ENCODE measurements at regions not wholly inside any gene's neighbourhood (a gene's known extent, or its start where the extent isn't known, plus 50 kb on each side); places are given as distances from the start of the nearest gene placed in this dataset.
"Not testable (repeated sequence)": the region's sequence is repeated elsewhere in the genome, so short reads cannot be mapped to it uniquely, and the experiment has no call there.

DNA sequence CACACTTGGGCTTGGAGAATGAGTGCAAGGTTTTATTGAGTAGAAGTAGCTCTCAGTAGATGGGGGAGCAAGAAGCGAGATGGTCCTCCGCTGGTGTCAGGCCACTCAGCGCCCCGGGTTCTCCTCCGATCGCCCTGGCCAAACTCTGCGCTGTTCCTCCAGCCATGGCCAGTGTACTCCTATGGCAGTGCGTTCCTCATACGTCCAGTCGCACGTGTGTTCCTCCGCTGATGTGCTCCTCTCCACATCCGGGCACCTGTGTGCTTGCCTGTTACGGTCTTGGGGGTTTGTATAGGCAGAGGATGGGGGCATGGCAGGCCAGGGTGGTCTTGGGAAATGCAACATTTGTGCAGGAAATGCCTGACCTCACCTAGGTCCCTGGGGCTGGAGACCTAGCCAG is 1899.4 kb downstream of the PCDH9 start (continued):
- TF ChIP-seq, protein P1, sequence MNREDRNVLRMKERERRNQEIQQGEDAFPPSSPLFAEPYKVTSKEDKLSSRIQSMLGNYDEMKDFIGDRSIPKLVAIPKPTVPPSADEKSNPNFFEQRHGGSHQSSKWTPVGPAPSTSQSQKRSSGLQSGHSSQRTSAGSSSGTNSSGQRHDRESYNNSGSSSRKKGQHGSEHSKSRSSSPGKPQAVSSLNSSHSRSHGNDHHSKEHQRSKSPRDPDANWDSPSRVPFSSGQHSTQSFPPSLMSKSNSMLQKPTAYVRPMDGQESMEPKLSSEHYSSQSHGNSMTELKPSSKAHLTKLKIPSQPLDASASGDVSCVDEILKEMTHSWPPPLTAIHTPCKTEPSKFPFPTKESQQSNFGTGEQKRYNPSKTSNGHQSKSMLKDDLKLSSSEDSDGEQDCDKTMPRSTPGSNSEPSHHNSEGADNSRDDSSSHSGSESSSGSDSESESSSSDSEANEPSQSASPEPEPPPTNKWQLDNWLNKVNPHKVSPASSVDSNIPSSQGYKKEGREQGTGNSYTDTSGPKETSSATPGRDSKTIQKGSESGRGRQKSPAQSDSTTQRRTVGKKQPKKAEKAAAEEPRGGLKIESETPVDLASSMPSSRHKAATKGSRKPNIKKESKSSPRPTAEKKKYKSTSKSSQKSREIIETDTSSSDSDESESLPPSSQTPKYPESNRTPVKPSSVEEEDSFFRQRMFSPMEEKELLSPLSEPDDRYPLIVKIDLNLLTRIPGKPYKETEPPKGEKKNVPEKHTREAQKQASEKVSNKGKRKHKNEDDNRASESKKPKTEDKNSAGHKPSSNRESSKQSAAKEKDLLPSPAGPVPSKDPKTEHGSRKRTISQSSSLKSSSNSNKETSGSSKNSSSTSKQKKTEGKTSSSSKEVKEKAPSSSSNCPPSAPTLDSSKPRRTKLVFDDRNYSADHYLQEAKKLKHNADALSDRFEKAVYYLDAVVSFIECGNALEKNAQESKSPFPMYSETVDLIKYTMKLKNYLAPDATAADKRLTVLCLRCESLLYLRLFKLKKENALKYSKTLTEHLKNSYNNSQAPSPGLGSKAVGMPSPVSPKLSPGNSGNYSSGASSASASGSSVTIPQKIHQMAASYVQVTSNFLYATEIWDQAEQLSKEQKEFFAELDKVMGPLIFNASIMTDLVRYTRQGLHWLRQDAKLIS (CRISPR knock-in tag; IDR thresholded peaks at IDR 0.05; ENCODE audit: borderline replicate concordance): no peak
- TF ChIP-seq IRF2 (CRISPR knock-in tag; IDR thresholded peaks at IDR 0.05; ENCODE audit: borderline replicate concordance, low read depth): no peak

DNA sequence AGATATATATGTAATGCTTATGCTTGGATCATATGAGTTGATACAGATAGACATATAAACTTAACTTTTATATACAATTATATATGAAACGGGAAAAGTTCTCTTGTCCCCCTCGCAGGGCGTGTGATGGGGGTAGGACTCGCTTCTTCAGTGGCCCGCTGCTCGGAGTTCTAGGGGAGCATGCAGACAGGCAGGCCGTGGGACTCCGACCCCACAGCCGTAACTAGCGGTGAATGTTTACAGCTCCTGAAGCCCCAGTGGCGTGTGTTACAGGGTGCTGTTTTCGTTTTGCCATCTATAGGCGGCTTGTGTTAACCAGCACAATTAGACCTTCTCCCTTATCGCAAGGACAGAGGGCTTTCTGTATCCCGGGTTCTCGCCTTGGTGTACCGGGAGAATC is 1899.8 kb downstream of the PCDH9 start:
- no peaks in the 10 kb centered on the region for H3K4me1 Mint-ChIP-seq
- no peak overlapping the region for H3K27ac Mint-ChIP-seq
- H3K9me3 Mint-ChIP-seq: no peaks in the 10 kb centered on the region

DNA sequence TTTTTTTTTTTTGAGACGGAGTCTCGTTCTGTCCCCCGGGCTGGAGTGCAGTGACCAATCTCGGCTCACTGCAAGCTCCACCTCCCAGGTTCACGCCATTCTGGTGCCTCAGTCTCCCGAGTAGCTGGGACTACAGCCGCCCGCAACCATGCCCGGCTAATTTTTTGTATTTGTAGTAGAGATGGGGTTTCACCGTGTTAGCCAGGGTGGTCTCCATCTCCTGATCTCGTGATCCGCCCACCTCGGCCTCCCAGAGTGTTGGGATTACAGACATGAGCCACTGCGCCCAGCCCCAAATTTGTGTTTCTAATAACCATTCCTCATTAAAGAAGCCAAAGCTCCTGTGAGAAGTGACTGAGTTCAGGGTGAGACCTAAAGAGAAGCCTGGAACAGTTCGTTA is 1906.9 kb downstream of the PCDH9 start:
- H3K4me1 Mint-ChIP-seq; H3K27me3 Mint-ChIP-seq (ENCODE audit: low read depth); H3K27ac Mint-ChIP-seq; H3K9me3 Mint-ChIP-seq; H3K36me3 Mint-ChIP-seq; DNase-seq (ENCODE audit: low spot score); ATAC-seq; POLR2A ChIA-PET; H3K4me3 Mint-ChIP-seq: not testable (repeated sequence)
- CTCF ChIA-PET: interaction anchor here (0.7 kb wide), 2 partner anchors 52 to 277 kb away, joined by 5 read pairs; no protein-coding TSS in a partner anchor

More for the DNA sequence above, 1899.8 kb downstream of the PCDH9 start:
- ChIA-PET POLR2A (no interaction called here), CTCF (no interaction called here)
- TF ChIP-seq SOX15 (CRISPR knock-in tag; IDR thresholded peaks at IDR 0.05): no peak
- no peak for TF ChIP-seq RORB (CRISPR knock-in tag; IDR thresholded peaks at IDR 0.05)
- TF ChIP-seq JAZF1 (CRISPR knock-in tag; IDR thresholded peaks at IDR 0.05): no peak
- TF ChIP-seq ZNF416 (CRISPR knock-in tag; IDR thresholded peaks at IDR 0.05): no peak
- TF ChIP-seq ZBTB21 (CRISPR knock-in tag; IDR thresholded peaks at IDR 0.05; ENCODE audit: borderline replicate concordance): no peak
- TF ChIP-seq, protein P2, sequence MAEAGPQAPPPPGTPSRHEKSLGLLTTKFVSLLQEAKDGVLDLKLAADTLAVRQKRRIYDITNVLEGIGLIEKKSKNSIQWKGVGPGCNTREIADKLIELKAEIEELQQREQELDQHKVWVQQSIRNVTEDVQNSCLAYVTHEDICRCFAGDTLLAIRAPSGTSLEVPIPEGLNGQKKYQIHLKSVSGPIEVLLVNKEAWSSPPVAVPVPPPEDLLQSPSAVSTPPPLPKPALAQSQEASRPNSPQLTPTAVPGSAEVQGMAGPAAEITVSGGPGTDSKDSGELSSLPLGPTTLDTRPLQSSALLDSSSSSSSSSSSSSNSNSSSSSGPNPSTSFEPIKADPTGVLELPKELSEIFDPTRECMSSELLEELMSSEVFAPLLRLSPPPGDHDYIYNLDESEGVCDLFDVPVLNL (CRISPR knock-in tag; IDR thresholded peaks at IDR 0.05; ENCODE audit: borderline replicate concordance, low read depth): no peak
- no peak for TF ChIP-seq IRF2 (CRISPR knock-in tag; IDR thresholded peaks at IDR 0.05; ENCODE audit: borderline replicate concordance, low read depth)
- no peak for TF ChIP-seq ZNF138 (CRISPR knock-in tag; conservative IDR thresholded peaks at IDR 0.05)
- TF ChIP-seq, protein P3, sequence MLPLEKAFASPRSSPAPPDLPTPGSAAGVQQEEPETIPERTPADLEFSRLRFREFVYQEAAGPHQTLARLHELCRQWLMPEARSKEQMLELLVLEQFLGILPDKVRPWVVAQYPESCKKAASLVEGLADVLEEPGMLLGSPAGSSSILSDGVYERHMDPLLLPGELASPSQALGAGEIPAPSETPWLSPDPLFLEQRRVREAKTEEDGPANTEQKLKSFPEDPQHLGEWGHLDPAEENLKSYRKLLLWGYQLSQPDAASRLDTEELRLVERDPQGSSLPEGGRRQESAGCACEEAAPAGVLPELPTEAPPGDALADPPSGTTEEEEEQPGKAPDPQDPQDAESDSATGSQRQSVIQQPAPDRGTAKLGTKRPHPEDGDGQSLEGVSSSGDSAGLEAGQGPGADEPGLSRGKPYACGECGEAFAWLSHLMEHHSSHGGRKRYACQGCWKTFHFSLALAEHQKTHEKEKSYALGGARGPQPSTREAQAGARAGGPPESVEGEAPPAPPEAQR (CRISPR knock-in tag; IDR thresholded peaks at IDR 0.05): no peak
- TF ChIP-seq TEAD1 (CRISPR knock-in tag; IDR thresholded peaks at IDR 0.05): no peak
- TF ChIP-seq, protein P4, sequence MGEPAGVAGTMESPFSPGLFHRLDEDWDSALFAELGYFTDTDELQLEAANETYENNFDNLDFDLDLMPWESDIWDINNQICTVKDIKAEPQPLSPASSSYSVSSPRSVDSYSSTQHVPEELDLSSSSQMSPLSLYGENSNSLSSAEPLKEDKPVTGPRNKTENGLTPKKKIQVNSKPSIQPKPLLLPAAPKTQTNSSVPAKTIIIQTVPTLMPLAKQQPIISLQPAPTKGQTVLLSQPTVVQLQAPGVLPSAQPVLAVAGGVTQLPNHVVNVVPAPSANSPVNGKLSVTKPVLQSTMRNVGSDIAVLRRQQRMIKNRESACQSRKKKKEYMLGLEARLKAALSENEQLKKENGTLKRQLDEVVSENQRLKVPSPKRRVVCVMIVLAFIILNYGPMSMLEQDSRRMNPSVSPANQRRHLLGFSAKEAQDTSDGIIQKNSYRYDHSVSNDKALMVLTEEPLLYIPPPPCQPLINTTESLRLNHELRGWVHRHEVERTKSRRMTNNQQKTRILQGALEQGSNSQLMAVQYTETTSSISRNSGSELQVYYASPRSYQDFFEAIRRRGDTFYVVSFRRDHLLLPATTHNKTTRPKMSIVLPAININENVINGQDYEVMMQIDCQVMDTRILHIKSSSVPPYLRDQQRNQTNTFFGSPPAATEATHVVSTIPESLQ (CRISPR knock-in tag; IDR thresholded peaks at IDR 0.05): no peak
- TF ChIP-seq, protein P5, sequence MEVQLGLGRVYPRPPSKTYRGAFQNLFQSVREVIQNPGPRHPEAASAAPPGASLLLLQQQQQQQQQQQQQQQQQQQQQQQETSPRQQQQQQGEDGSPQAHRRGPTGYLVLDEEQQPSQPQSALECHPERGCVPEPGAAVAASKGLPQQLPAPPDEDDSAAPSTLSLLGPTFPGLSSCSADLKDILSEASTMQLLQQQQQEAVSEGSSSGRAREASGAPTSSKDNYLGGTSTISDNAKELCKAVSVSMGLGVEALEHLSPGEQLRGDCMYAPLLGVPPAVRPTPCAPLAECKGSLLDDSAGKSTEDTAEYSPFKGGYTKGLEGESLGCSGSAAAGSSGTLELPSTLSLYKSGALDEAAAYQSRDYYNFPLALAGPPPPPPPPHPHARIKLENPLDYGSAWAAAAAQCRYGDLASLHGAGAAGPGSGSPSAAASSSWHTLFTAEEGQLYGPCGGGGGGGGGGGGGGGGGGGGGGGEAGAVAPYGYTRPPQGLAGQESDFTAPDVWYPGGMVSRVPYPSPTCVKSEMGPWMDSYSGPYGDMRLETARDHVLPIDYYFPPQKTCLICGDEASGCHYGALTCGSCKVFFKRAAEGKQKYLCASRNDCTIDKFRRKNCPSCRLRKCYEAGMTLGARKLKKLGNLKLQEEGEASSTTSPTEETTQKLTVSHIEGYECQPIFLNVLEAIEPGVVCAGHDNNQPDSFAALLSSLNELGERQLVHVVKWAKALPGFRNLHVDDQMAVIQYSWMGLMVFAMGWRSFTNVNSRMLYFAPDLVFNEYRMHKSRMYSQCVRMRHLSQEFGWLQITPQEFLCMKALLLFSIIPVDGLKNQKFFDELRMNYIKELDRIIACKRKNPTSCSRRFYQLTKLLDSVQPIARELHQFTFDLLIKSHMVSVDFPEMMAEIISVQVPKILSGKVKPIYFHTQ (CRISPR knock-in tag; IDR thresholded peaks at IDR 0.05): no peak
- TF ChIP-seq PRRX2 (CRISPR knock-in tag; IDR thresholded peaks at IDR 0.05): no peak
- no peak for TF ChIP-seq TP53 (CRISPR knock-in tag; IDR thresholded peaks at IDR 0.05)
- TF ChIP-seq, protein P6, sequence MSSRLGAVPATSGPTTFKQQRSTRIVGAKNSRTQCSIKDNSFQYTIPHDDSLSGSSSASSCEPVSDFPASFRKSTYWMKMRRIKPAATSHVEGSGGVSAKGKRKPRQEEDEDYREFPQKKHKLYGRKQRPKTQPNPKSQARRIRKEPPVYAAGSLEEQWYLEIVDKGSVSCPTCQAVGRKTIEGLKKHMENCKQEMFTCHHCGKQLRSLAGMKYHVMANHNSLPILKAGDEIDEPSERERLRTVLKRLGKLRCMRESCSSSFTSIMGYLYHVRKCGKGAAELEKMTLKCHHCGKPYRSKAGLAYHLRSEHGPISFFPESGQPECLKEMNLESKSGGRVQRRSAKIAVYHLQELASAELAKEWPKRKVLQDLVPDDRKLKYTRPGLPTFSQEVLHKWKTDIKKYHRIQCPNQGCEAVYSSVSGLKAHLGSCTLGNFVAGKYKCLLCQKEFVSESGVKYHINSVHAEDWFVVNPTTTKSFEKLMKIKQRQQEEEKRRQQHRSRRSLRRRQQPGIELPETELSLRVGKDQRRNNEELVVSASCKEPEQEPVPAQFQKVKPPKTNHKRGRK (CRISPR knock-in tag; IDR thresholded peaks at IDR 0.05; ENCODE audit: borderline replicate concordance): no peak
- TF ChIP-seq TEAD4 (CRISPR knock-in tag; IDR thresholded peaks at IDR 0.05): no peak
- no peak for TF ChIP-seq OVOL2 (CRISPR knock-in tag; IDR thresholded peaks at IDR 0.05; ENCODE audit: borderline replicate concordance)
- TF ChIP-seq ZNF423 (CRISPR knock-in tag; IDR thresholded peaks at IDR 0.05): no peak
- no peak for TF ChIP-seq ZNF219 (CRISPR knock-in tag; IDR thresholded peaks at IDR 0.05; ENCODE audit: borderline replicate concordance)
- no peak for TF ChIP-seq SMAD4 (CRISPR knock-in tag; IDR thresholded peaks at IDR 0.05)
- Mint-ChIP-seq H3K36me3 (no peaks in the 10 kb centered on the region), H3K4me3 (no peak overlapping the region), H3K27me3 (ENCODE audit: low read depth) (no peaks in the 10 kb centered on the region)
- DNase-seq (ENCODE audit: low spot score) (no peak), ATAC-seq (no peak)
